Adrenal gland (tissue), 9 donors: ENCODE measurements at regions not wholly inside any gene's neighbourhood (a gene's known extent, or its start where the extent isn't known, plus 50 kb on each side); places are given as distances from the start of the nearest gene placed in this dataset.

ENCODE experiments used
- DNase-seq, 7 donors: peaks; one replicate each; pipeline ENCODE4 v3.0.0-alpha.2; 2019 to 2020
- H3K27ac ChIP-seq, 5 donors: fragments of 200-600 bp; sonication (generic) in 4 of 5; 1 replicate in 3 of 5; 2 replicates in 2 of 5; pipeline versions ENCODE4 v1.5.1 to v1.8.0; 2016 to 2020; ENCODE audit warnings: mild to moderate bottlenecking in 1 of 5
- H3K27me3 ChIP-seq: fragments of 200-600 bp; 2 replicates; pipeline ENCODE4 v1.8.0; 2021
- H3K36me3 ChIP-seq, 2 donors: fragments of 200-600 bp; replicated peaks in 1 of 2; 1 replicate in 1 of 2; 2 replicates in 1 of 2; pipeline versions ENCODE4 v1.5.1 to v1.8.0; 2018 to 2022
- H3K4me1 ChIP-seq, 2 donors: fragments of 200-600 bp; replicated peaks in 1 of 2; 1 replicate in 1 of 2; 2 replicates in 1 of 2; pipeline versions ENCODE4 v1.5.1 to v1.8.0; 2018 to 2021
- H3K4me3 ChIP-seq, 4 donors: fragments of 200-600 bp; sonication (generic) in 3 of 4; one replicate each; pipeline ENCODE4 v1.5.1; 2016 to 2018
- H3K9me3 ChIP-seq, 3 donors: fragments of 200-600 bp; sonication (generic) in 1 of 3; replicated peaks in 1 of 3; 1 replicate in 2 of 3; 2 replicates in 1 of 3; pipeline versions ENCODE4 v1.5.1 to v1.8.0; 2016 to 2021
- CTCF ChIP-seq, 6 experiments: fragments of 450-650 bp in 4 of 6; fragments of 200-600 bp in 2 of 6; sonication (generic) in 1 of 6; IDR thresholded peaks; 1 replicate in 5 of 6; 2 replicates in 1 of 6; pipeline versions ENCODE4 v1.5.1 to v1.8.0; 2016 to 2021; ENCODE audit warnings: antibody characterized with exemption in 6 of 6, mild to moderate bottlenecking in 2 of 6, moderate library complexity in 1 of 6
- POLR2A ChIP-seq, 2 donors: fragments of 450-650 bp; IDR thresholded peaks; one replicate each; pipeline ENCODE4 v1.6.1; 2017; ENCODE audit warnings: antibody characterized with exemption in 2 of 2, mild to moderate bottlenecking in 2 of 2, moderate library complexity in 1 of 2
- WGBS, 4 donors: extraction: QIAGEN DNeasy Blood & Tissue Kit in 2 of 4; methylation state at CpG; one replicate each; pipeline versions ENCODE4 v1.1.5 to v1.1.7; 2013 to 2017; 5-methylcytosine and 5-hydroxymethylcytosine counted together
- intact Hi-C, 2 donors: fragments of 100-400 bp; cut with DNase I; formaldehyde crosslinking; loops; one replicate each; pipeline versions ENCODE4 v1.14.1 to v1.15.0; 2022 to 2023
- donor health status: healthy with polysubstance abuse.
- donor health status: Bipolar disorder and iron deficiency.
- donor health status: DM: yes; HTN: yes; CAD: no.
- donor health status: DM: no; HTN: no; CAD: no.
- donor health status: DM: no; HTN: no; CAD: no.

DNA sequence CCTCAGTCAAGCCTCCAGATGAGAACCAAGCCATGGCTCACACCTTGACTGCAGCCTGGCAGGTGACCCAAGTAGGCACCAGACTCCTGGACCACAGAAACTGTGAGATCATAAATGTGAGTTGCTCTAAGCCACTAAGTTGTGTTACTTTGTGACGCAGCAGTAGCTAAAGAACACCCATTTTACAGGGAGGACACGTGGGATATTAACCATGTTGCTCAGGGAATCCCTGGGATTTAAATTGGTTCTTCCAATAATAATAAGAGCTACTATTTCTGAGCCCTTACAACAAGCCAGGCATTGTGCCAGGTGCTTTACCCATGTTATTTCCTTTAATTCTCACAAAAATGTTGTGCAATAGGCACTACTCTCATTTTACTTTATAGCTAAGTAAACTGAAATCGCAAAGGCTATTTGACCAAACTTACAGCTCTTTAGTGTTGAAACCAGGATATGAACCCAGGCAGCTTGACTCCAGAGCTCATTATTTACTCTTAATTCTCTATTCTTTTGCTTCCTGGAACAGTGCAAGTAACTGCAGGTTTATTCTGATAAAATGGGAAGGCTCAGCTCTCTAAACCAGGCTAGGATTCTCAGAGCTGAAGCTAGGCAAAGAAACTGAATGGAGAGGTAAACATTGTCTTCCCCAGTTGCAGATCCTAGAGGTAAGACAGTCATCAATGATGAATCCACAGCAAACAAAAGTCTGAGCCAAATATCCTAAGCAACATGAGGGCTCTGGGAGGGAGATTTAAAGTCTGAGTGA lies 294.4 kb downstream of the KBTBD8 start:
- intact Hi-C loops: no loop called here
- H3K4me3 ChIP-seq: no peak overlapping the region
- WGBS, 4 donors: 76 to 82% (median 79%) methylated on average over 1 to 3 of the region's 3 CpGs
- no peak overlapping the region for H3K27ac ChIP-seq
- peak in 3 of 7 donors; percentile 7 to 28 (median 23) for DNase-seq
- TF ChIP-seq CTCF (IDR thresholded peaks at IDR 0.05) (no peak), POLR2A (IDR thresholded peaks at IDR 0.05) (no peak)
- H3K4me1 ChIP-seq: no peaks in the 10 kb centered on the region
- no peaks in the 10 kb centered on the region for H3K27me3 ChIP-seq
- H3K9me3 ChIP-seq: no peaks in the 10 kb centered on the region
- H3K36me3 ChIP-seq: no peaks in the 10 kb centered on the region

- H3K4me3 ChIP-seq: no peak overlapping the region
- WGBS, 4 donors: 89 to 98% (median 96%) methylated on average over 3 of the region's 3 CpGs
- intact Hi-C loops: no loop called here
- no peaks in the 10 kb centered on the region for H3K27me3 ChIP-seq
- TF ChIP-seq POLR2A (IDR thresholded peaks at IDR 0.05): no peak
- no peak for TF ChIP-seq CTCF (IDR thresholded peaks at IDR 0.05)
- no peak for DNase-seq
- no peaks in the 10 kb centered on the region for H3K36me3 ChIP-seq
- H3K9me3 ChIP-seq: no peaks in the 10 kb centered on the region
- H3K27ac ChIP-seq: no peak overlapping the region
- H3K4me1 ChIP-seq: no peaks in the 10 kb centered on the region
Observed at GRCh38 chr3:67294341-67294740, 296.2 kb downstream of the KBTBD8 start.

- Histone ChIP-seq H3K9me3 (no peaks in the 10 kb centered on the region), H3K4me3 (no peak overlapping the region), H3K27ac (no peak overlapping the region), H3K36me3 (no peaks in the 10 kb centered on the region), H3K27me3 (no peaks in the 10 kb centered on the region), H3K4me1 (no peaks in the 10 kb centered on the region)
- 48 to 68% (median 59%) methylated on average over 5 of the region's 5 CpGs for WGBS, 4 donors
- no peak for TF ChIP-seq CTCF (IDR thresholded peaks at IDR 0.05)
- no peak for TF ChIP-seq POLR2A (IDR thresholded peaks at IDR 0.05)
- intact Hi-C loops: no loop called here
- no peak for DNase-seq
Observed at GRCh38 chr3:67296039-67296892, 298.2 kb downstream of the KBTBD8 start.

DNA sequence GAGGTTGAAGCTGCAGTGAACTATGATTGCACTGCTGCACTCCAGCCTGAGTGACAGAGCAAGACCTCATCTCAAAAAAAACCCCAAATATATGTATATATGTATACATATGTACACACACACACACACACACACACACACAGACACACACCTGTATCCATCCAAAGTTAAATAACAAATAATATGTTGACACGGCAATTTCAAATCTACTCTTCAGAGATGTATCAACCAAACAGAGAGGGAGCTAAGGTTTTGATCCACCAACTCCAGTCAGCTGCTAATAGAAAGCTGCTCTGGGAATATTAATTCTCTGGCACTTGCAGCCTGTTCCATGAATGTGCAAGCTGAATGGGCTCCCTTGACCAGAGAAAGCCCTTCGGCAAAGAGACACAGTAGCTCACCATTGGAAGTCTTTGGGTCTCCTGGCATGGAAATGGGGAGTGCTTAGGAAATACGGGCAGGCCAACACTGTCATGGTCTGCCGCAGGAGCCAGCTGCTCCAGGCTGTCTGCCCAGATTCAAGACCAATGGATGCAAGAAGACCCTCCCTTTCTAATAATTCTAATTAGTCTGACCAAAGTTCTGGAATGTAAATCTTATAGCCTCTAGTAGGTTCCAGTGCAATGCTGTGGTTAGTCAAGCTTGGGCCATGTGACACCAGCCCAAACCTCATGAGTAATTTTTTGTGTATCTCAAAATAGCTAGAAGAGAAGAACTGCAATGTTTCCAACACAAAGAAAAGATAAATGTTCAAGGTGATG lies 299.8 kb downstream of the KBTBD8 start:
- Histone ChIP-seq H3K27me3 (no peaks in the 10 kb centered on the region), H3K4me1 (no peaks in the 10 kb centered on the region), H3K36me3 (no peaks in the 10 kb centered on the region), H3K27ac (no peak overlapping the region), H3K9me3 (no peaks in the 10 kb centered on the region), H3K4me3 (no peak overlapping the region)
- WGBS, 4 donors: 93 to 100% (median 95%) methylated on average over 4 of the region's 4 CpGs
- TF ChIP-seq CTCF (IDR thresholded peaks at IDR 0.05) (no peak), POLR2A (IDR thresholded peaks at IDR 0.05) (no peak)
- no peak for DNase-seq
- intact Hi-C loops: no loop called here
